Spleen (tissue), 11 donors: ENCODE measurements at regions not wholly inside any gene's neighbourhood (a gene's known extent, or its start where the extent isn't known, plus 50 kb on each side); places are given as distances from the start of the nearest gene placed in this dataset.

ENCODE experiments used
- DNase-seq: peaks from one replicate; pipeline ENCODE4 v3.0.0-alpha.2; 2020
- H3K27ac ChIP-seq, 8 donors: fragments of 200-600 bp; sonication (generic) in 7 of 8; 1 replicate in 4 of 8; 2 replicates in 4 of 8; pipeline versions ENCODE4 v1.5.0 to v1.8.0; 2016 to 2021; ENCODE audit warnings: inconsistent platforms in 4 of 8, mild to moderate bottlenecking in 4 of 8, moderate library complexity in 1 of 8
- H3K27me3 ChIP-seq, 7 donors: fragments of 200-600 bp; sonication (generic) in 6 of 7; replicated peaks in 1 of 7; 1 replicate in 4 of 7; 2 replicates in 3 of 7; pipeline versions ENCODE4 v1.5.0 to v1.8.0; 2016 to 2021; ENCODE audit warnings: inconsistent platforms in 3 of 7, mild to moderate bottlenecking in 1 of 7
- H3K36me3 ChIP-seq, 6 donors: fragments of 200-600 bp; sonication (generic) in 5 of 6; 1 replicate in 4 of 6; 2 replicates in 2 of 6; pipeline versions ENCODE4 v1.5.0 to v1.8.0; 2016 to 2021; ENCODE audit warnings: inconsistent platforms in 2 of 6
- H3K4me1 ChIP-seq, 6 donors: fragments of 200-600 bp; sonication (generic) in 5 of 6; 1 replicate in 3 of 6; 2 replicates in 3 of 6; pipeline versions ENCODE4 v1.5.0 to v1.8.0; 2016 to 2021; ENCODE audit warnings: inconsistent platforms in 3 of 6
- H3K4me3 ChIP-seq, 8 donors: fragments of 200-600 bp; sonication (generic) in 7 of 8; 1 replicate in 4 of 8; 2 replicates in 4 of 8; pipeline versions ENCODE4 v1.5.0 to v1.8.0; 2016 to 2021; ENCODE audit warnings: inconsistent platforms in 4 of 8, mild to moderate bottlenecking in 4 of 8, moderate library complexity in 2 of 8
- H3K9me3 ChIP-seq, 8 donors: fragments of 200-600 bp; sonication (generic) in 7 of 8; 1 replicate in 4 of 8; 2 replicates in 4 of 8; pipeline versions ENCODE4 v1.5.0 to v1.8.0; 2016 to 2021; ENCODE audit warnings: inconsistent platforms in 4 of 8
- CTCF ChIP-seq, 11 experiments: fragments of 200-600 bp in 7 of 11; fragments of 450-650 bp in 4 of 11; sonication (generic) in 4 of 11; IDR thresholded peaks in 8 of 11; conservative IDR thresholded peaks in 3 of 11; 1 replicate in 7 of 11; 2 replicates in 4 of 11; pipeline versions ENCODE4 v1.4.0 to v1.8.0; 2016 to 2021; ENCODE audit warnings: antibody characterized with exemption in 11 of 11, inconsistent platforms in 4 of 11, mild to moderate bottlenecking in 1 of 11
- POLR2A ChIP-seq, 3 donors: fragments of 450-650 bp; IDR thresholded peaks; one replicate each; pipeline ENCODE4 v1.5.1; 2017; ENCODE audit warnings: antibody characterized with exemption in 3 of 3, mild to moderate bottlenecking in 1 of 3
- POLR2AphosphoS5 ChIP-seq, 3 donors: sonication (generic); formaldehyde crosslinking; IDR thresholded peaks; one replicate each; pipeline ENCODE4 v1.5.1; 2017; ENCODE audit warnings: antibody characterized with exemption in 3 of 3
- WGBS, 5 donors: extraction: QIAGEN DNeasy Blood & Tissue Kit in 3 of 5; methylation state at CpG; one replicate each; pipeline versions ENCODE4 v1.1.5 to v1.1.7; 2013 to 2018; 5-methylcytosine and 5-hydroxymethylcytosine counted together
- intact Hi-C: fragments of 100-400 bp; cut with DNase I; formaldehyde crosslinking; loops from one replicate; pipeline ENCODE4 v1.15.0; 2023; ENCODE audit warnings: low total_unique reads
- donor health status: healthy with polysubstance abuse.
- donor health status: DM: no; HTN: no; CAD: no; lungs with moderate emphysema.
- donor health status: DM: no; HTN: no; CAD: no.
- donor health status: Bipolar disorder and iron deficiency.
- donor health status: healthy.
- donor health status: DM: no; HTN: no; CAD: no.
- donor health status: DM: yes; HTN: yes; CAD: no.

GRCh38 chr16:27687605-27688004, 137.7 kb downstream of the KATNIP start:
- intact Hi-C loops, result no loop called here
- Histone ChIP-seq H3K9me3 (no peaks in the 10 kb centered on the region), H3K36me3 (peaks cover 0 to 32% (median 7%) of the 10 kb centered on the region in 6 donors), H3K4me1 (no peaks in the 10 kb centered on the region), H3K4me3 (no peak overlapping the region), H3K27me3 (no peaks in the 10 kb centered on the region), H3K27ac (no peak overlapping the region)
- TF ChIP-seq POLR2AphosphoS5 (IDR thresholded peaks at IDR 0.05), result no peak
- no peak for TF ChIP-seq CTCF (IDR thresholded peaks at IDR 0.05 in 8 of 11, conservative IDR thresholded peaks at IDR 0.05 in 3 of 11)
- DNase-seq, result no peak
- 90 to 96% (median 92%) methylated on average over 2 of the region's 2 CpGs for whole genome bisulfite sequencing, 5 donors

DNA sequence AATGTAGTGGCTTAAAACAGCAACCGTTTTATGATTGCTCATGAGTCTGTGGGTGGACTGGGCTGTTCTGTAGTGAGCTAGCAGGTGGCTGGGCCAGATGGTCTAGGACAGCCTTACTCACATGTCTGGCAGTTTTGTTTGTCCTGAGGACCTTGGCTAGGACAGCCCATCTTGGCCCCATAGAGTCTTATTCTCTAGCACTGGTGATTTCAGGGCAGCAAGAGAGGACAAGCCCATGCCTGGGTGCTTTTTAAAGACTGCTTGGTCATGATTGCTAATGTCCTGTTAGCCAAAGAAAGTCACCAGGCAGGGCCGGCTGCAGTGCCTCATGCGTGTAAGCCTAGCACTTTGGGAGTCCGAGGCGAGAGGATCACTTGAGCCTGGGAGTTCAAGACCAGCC, 139.8 kb downstream of the KATNIP start:
- Histone ChIP-seq H3K27me3 (no peaks in the 10 kb centered on the region), H3K4me3 (no peak overlapping the region), H3K36me3 (peaks cover 0 to 23% (median 0%) of the 10 kb centered on the region in 6 donors), H3K9me3 (no peaks in the 10 kb centered on the region), H3K4me1 (no peaks in the 10 kb centered on the region), H3K27ac (no peak overlapping the region)
- no peak for TF ChIP-seq CTCF (IDR thresholded peaks at IDR 0.05 in 8 of 11, conservative IDR thresholded peaks at IDR 0.05 in 3 of 11)
- TF ChIP-seq POLR2AphosphoS5 (IDR thresholded peaks at IDR 0.05), result no peak
- no peak for TF ChIP-seq POLR2A (IDR thresholded peaks at IDR 0.05)
- DNase-seq, result no peak
- intact Hi-C loops, result no loop called here
- 94 to 99% (median 95%) methylated on average over 5 of the region's 5 CpGs for WGBS, 5 donors

DNA sequence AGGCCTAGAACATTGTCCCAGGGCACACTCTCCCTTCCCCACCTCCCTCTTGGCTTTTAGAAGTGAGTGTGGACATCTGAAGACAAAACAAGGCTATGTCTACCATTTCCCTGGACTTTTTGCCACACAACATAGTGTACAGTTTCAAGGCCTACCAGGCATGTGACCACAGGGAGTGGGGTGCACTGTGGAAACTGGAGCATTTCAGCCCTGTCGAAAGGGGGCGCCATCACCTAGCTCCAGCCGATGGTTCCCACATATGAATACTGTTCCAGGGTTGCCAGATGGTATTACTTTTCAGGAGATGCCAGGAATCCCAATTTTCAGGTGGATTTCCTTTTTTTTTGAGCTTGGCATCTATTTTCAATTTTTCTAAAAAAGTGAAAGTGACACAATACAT, 140.7 kb downstream of the KATNIP start:
- no peak for DNase-seq
- H3K9me3 ChIP-seq, result no peaks in the 10 kb centered on the region
- H3K27me3 ChIP-seq, result no peaks in the 10 kb centered on the region
- no peak overlapping the region for H3K27ac ChIP-seq
- 20 to 79% (median 24%) methylated on average over 3 of the region's 3 CpGs for WGBS, 5 donors
- peaks cover 0 to 19% (median 0%) of the 10 kb centered on the region in 6 donors for H3K36me3 ChIP-seq
- intact Hi-C loops, result no loop called here
- no peak overlapping the region for H3K4me3 ChIP-seq
- TF ChIP-seq CTCF (IDR thresholded peaks at IDR 0.05 in 8 of 11, conservative IDR thresholded peaks at IDR 0.05 in 3 of 11), result peak in 6 of 11 experiments; percentile 31 to 55 (median 42)
- no peak for TF ChIP-seq POLR2A (IDR thresholded peaks at IDR 0.05)
- H3K4me1 ChIP-seq, result no peaks in the 10 kb centered on the region

- intact Hi-C loops, result no loop called here
Observed at GRCh38 chr16:27691721-27692120, 141.8 kb downstream of the KATNIP start.

More at GRCh38 chr16:27691721-27692120, 141.8 kb downstream of the KATNIP start:
- no peak for DNase-seq
- TF ChIP-seq CTCF (IDR thresholded peaks at IDR 0.05 in 8 of 11, conservative IDR thresholded peaks at IDR 0.05 in 3 of 11) (no peak), POLR2AphosphoS5 (IDR thresholded peaks at IDR 0.05) (no peak), POLR2A (IDR thresholded peaks at IDR 0.05) (no peak)
- no peak overlapping the region for H3K4me3 ChIP-seq
- no peaks in the 10 kb centered on the region for H3K27me3 ChIP-seq
- H3K9me3 ChIP-seq, result no peaks in the 10 kb centered on the region
- 85 to 92% (median 91%) methylated on average over 4 of the region's 4 CpGs for WGBS, 5 donors
- peaks cover 0 to 24% (median 0%) of the 10 kb centered on the region in 6 donors for H3K36me3 ChIP-seq
- H3K27ac ChIP-seq, result no peak overlapping the region
- H3K4me1 ChIP-seq, result no peaks in the 10 kb centered on the region
